ENCODE measurements at regions not wholly inside any gene's neighbourhood (a gene's known extent, or its start where the extent isn't known, plus 50 kb on each side); places are given as distances from the start of the nearest gene placed in this dataset.

GRCh38 chr4:17189401-17189720 lies 290.9 kb upstream of the LDB2 start:
- TF ChIP-seq CTCF (conservative IDR thresholded peaks at IDR 0.05; ENCODE audit: low read depth, low read length) (no peak), EZH2 (IDR thresholded peaks at IDR 0.05; ENCODE audit: borderline replicate concordance, low read depth, low read length, poor library complexity, severe bottlenecking) (no peak)
